GM18511 (cell line): ENCODE measurements at regions not wholly inside any gene's neighbourhood (a gene's known extent, or its start where the extent isn't known, plus 50 kb on each side); places are given as distances from the start of the nearest gene placed in this dataset.
A peak's percentile ranks its signal among the peaks of the same experiment; 100 is the strongest.

Experiments used
- ATAC-seq: cut with Tn5 transposase; IDR thresholded peaks from one replicate; pipeline ENCODE4 v1.9.1; 2021; ENCODE audit warnings: mild to moderate bottlenecking, moderate library complexity; ENCODE audit not compliant: unreplicated experiment

DNA sequence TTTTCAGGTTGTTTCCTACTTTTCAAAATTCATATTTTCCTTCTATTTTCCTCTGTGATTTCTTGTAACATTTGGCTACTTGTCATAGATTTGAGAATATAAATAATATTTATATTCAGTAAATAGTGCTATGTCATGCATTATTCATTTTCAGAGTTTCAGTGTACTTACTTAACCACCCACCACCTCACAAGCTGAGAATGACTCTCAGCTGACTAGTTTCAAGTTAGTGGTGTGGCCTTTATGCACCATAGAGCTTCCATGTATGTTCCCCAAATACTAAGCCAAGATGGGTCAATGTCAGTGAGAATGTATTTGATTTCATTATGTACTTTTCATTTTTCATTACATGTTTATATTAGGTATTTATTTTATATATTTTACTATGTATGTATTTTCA, 56.9 kb upstream of the RGS1 start:
- peak; percentile 44 for ATAC-seq

DNA sequence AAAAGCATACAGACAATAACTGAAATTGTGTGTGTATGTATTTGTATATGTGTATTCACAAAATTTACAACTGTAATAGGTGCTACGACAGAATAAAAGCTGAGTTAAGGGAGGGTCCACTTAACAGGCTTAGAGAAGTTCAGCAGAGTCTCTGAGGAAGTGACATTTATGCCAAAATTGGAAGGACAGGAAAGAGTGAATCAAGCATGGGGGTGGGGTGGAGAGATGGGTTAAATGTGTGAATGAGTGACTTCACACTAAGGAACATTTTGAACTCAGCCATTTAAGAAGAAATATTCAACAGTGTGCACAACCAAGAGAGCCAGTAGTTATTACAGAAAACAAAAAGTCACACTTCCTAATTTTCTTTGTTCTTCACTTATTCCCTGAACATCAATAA, 53.8 kb upstream of the RGS1 start:
- no peak for ATAC-seq

DNA sequence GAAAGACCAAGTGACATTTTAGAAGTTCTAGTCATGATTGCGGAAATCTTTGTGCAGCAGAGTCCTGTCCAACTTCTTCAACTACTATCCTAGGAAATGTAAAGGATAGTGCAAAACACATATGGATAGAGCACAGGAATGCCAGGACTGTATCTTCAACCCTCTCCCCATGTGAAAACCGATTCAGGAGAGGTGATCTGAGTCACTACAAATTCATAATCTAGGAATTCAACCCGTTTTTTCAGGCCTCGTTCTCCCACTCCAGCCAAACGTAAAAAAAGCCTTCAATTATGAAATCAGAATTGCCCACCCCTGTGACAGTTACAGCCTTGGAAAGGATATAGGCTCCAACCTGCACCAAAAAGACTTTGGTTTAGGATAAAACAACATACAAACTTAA, 52.9 kb upstream of the RGS1 start:
- no peak for ATAC-seq

DNA sequence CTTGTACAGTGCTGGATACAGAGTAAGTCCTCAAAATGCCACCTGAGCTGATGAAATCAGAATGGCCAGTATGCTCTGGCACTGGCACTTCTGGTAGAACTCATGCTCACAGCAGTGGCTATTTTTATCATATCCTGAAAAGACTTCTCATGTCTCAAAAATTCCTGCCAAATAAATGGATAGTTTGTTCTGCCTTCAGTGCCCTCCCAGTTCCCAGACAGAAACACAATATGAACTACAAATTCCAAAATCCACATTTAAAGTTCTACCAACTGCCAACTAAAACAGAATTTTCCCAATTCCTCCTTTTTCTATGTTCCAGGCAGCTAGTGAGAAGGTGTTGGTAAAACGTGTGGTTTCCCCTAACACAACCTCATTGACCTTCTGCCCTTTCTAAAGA, 51.4 kb upstream of the RGS1 start:
- ATAC-seq = no peak
